ENCODE measurements at regions not wholly inside any gene's neighbourhood (a gene's known extent, or its start where the extent isn't known, plus 50 kb on each side); places are given as distances from the start of the nearest gene placed in this dataset.
"Not testable (repeated sequence)": the region's sequence is repeated elsewhere in the genome, so short reads cannot be mapped to it uniquely, and the experiment has no call there.

DNA sequence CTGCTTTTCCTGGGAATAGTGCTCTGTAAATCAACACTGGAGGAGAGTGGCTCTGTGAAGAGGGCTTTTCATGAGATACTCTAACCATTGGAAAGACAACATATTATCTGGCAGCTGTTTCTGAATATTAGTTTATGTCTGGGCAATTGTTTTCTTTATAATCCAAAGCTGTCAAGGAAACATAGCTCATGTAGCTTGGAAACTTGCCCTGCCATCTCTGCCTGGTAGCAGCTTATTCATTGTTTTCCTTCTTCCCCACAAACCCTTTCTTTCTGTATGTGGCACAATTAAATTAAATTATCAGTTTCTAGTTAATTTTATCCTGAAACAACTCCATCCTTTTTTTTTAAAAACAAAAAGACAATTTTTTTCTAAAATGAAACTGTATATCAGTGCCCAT lies 160.0 kb downstream of the EDEM1 start:
- DNase-seq = no peak
- Mint-ChIP-seq H3K27me3 (peaks cover 3% of the 10 kb centered on the region), H3K36me3 (no peaks in the 10 kb centered on the region), H3K4me3 (no peak overlapping the region), H3K9me3 (ENCODE audit: low read depth) (no peaks in the 10 kb centered on the region), H3K27ac (no peak overlapping the region), H3K4me1 (no peaks in the 10 kb centered on the region)
- CTCF ChIA-PET = interaction anchor here (0.9 to 1.1 kb wide), 2 partner anchors 27 to 80 kb away, joined by 3 read pairs; no protein-coding TSS in a partner anchor
- ATAC-seq = no peak

DNA sequence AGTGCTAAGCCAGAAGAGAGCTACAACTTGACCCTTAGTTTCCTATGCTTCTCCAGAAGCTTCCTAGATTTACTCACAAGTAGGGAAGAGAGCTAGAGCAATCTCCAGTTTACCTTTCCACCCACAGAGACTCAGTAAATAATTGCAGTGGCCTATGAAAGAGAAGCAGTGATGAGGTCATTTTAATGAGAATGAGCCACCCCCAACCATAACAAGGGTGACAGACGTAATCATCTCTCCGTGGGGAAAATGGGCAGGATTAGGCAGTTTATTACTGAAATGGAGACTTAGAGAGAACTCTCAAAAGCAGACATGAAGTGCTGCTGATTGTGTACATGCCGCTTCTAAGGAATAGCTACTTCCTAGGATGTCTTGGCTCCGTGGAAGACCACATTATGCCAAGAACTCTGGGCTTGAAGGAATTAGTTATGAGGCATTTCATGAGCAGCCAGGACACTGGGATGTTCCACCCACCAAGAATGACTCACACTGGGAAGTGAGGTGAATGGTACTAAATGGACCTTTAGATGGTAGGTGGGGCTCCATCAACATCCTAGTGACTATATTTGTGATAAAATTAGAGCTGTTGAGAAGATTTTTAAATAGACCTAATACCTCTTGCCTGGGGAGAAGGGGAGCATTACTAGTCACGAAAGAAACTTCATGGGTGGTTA lies 160.9 kb downstream of the EDEM1 start:
- H3K36me3 Mint-ChIP-seq = no peaks in the 10 kb centered on the region
- CTCF ChIA-PET = no interaction called here
- peaks cover 3% of the 10 kb centered on the region for H3K27me3 Mint-ChIP-seq

DNA sequence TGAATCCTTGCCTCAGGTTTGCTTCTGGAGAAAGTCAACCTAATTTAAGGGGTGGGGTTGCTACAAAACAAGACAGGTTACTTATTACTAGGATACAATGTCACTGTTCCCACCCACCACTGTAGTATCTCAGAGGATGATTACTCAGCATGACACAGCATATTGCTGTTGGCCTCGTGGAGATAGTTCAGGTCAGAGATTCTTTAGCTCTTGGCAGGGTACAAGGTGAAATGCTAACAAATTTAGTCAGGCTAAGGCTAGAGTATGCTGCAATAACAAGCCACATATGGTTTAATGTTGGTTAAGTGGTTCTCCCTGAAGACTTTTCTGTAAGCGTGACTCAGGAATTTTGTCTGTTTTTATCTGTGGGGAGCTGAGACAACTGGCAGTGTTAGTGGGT lies 161.8 kb downstream of the EDEM1 start:
- no peaks in the 10 kb centered on the region for H3K4me1 Mint-ChIP-seq
- CTCF ChIA-PET = no interaction called here
- H3K9me3 Mint-ChIP-seq (ENCODE audit: low read depth) = no peaks in the 10 kb centered on the region
- H3K36me3 Mint-ChIP-seq = no peaks in the 10 kb centered on the region
- DNase-seq (no peak), ATAC-seq (no peak)
- no peaks in the 10 kb centered on the region for H3K27me3 Mint-ChIP-seq
- no peak overlapping the region for H3K27ac Mint-ChIP-seq
- no peak overlapping the region for H3K4me3 Mint-ChIP-seq

More for the DNA sequence above, 160.9 kb downstream of the EDEM1 start:
- Mint-ChIP-seq H3K4me3 (no peak overlapping the region), H3K27ac (no peak overlapping the region), H3K9me3 (ENCODE audit: low read depth) (no peaks in the 10 kb centered on the region), H3K4me1 (no peaks in the 10 kb centered on the region)
- DNase-seq (no peak), ATAC-seq (no peak)

DNA sequence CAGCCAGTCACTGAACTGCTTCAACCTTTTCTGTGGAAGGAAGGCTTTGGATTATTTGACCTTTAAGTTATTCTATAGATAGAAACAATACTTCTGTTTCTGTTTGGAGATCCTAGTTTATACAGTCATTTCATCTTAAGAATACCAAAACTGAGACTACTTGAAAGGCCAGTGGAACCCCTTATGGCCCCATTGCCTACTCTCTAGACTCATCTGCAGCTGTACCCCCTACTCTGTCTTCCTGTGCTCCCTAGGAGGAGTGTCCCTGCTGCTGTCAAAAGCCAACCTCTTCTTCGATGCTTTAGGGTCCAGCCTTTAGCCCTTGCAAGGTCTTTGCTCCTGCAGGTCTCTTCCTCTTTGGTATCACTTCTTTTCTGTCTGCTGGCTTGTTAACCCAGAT lies 169.6 kb downstream of the EDEM1 start:
- peaks cover 4% of the 10 kb centered on the region for H3K9me3 Mint-ChIP-seq (ENCODE audit: low read depth)
- no peak overlapping the region for H3K27ac Mint-ChIP-seq
- no peak for DNase-seq
- H3K4me3 Mint-ChIP-seq = no peak overlapping the region
- no peak for ATAC-seq
- no peaks in the 10 kb centered on the region for H3K36me3 Mint-ChIP-seq
- no peaks in the 10 kb centered on the region for H3K4me1 Mint-ChIP-seq
- CTCF ChIA-PET = no interaction called here
- H3K27me3 Mint-ChIP-seq = no peaks in the 10 kb centered on the region

DNA sequence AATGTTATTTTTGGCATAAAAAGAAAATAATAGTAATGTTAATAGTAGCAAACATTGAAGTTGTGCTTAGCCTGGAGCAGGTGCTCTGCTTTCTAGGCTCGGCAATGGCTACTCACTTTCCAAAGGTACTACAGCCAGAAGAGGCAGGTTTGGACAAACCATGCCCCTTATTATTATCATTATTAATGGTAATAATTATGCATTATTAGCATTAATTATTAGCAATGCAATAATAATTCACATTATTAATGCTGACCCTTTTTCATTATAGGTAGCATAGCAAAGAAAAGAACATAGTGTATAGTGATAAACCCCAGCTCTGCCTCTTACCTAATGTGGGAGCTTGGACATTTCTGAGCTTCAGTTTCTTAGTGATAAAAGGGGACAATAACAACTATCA lies 171.4 kb downstream of the EDEM1 start:
- Mint-ChIP-seq H3K27me3 (no peaks in the 10 kb centered on the region), H3K9me3 (ENCODE audit: low read depth) (peaks cover 4% of the 10 kb centered on the region), H3K27ac (no peak overlapping the region), H3K4me3 (no peak overlapping the region), H3K36me3 (no peaks in the 10 kb centered on the region), H3K4me1 (no peaks in the 10 kb centered on the region)
- no peak for DNase-seq
- CTCF ChIA-PET = no interaction called here
- no peak for ATAC-seq

DNA sequence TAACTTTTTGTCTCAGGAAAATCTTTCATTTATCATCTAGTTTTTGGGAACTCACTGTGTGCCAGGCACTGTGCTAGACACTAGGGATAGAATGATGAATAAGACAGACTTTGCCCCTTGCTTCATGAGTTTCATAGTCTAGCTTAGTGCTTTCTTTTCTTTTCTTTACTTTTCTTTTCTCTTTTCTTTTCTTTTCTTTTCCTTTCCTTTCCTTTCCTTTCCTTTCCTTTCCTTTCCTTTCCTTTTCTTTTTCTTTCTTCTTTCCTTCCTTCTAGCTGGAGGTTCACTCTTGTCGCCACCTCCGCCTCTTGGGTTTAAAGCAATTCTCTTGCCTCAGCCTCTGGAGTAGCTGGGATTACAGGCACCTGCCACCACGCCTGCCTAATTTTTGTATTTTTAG lies 172.9 kb downstream of the EDEM1 start:
- H3K4me3 Mint-ChIP-seq = no peak overlapping the region
- H3K36me3 Mint-ChIP-seq = no peaks in the 10 kb centered on the region
- no peaks in the 10 kb centered on the region for H3K4me1 Mint-ChIP-seq
- CTCF ChIA-PET = no interaction called here
- DNase-seq (no peak), ATAC-seq (no peak)
- H3K27ac Mint-ChIP-seq = no peak overlapping the region
- no peaks in the 10 kb centered on the region for H3K27me3 Mint-ChIP-seq
- peaks cover 4% of the 10 kb centered on the region for H3K9me3 Mint-ChIP-seq (ENCODE audit: low read depth)

DNA sequence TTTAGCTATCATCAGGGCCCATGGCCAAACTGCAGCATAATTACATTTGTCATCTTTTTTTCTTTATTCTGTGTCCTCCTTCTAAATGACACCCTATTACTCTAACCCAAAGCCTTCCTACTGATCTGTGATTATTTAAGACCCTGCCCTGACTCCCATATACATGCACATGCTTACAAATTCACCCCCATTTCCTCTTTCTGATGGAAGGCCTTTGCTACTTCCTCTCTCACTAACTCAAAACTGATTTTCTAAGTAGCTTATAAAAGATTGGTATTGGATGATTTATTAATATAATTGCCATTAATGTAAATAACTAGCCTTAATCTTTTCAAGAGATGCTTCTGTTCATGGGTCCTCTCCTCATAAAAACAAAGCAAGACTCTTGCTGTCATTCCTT lies 179.2 kb downstream of the EDEM1 start:
- ATAC-seq = no peak
- H3K9me3 Mint-ChIP-seq (ENCODE audit: low read depth) = no peaks in the 10 kb centered on the region
- H3K36me3 Mint-ChIP-seq = no peaks in the 10 kb centered on the region
- H3K27ac Mint-ChIP-seq = no peak overlapping the region
- no peak overlapping the region for H3K4me3 Mint-ChIP-seq
- no peaks in the 10 kb centered on the region for H3K4me1 Mint-ChIP-seq
- DNase-seq = no peak
- no peaks in the 10 kb centered on the region for H3K27me3 Mint-ChIP-seq
- CTCF ChIA-PET = no interaction called here

DNA sequence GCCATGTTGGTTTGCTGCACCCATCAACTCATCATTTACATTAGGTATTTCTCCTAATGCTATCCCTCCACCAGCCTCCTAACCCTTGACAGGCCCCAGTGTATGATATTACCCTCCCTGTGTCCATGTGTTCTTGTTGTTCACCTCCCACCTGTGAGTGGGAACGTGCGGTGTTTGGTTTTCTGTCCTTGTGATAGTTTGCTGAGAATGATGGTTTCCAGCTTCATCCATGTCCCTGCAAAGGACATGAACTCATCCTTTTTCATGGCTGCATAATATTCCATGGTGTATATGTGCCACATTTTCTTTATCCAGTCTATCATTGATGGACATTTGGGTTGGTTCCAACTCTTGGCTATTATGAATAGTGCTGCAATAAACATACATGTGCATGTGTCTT lies 184.0 kb downstream of the EDEM1 start:
- H3K9me3 Mint-ChIP-seq (ENCODE audit: low read depth); H3K4me1 Mint-ChIP-seq; H3K27me3 Mint-ChIP-seq; CTCF ChIA-PET; H3K36me3 Mint-ChIP-seq; DNase-seq; ATAC-seq; H3K4me3 Mint-ChIP-seq; H3K27ac Mint-ChIP-seq: not testable (repeated sequence)

DNA sequence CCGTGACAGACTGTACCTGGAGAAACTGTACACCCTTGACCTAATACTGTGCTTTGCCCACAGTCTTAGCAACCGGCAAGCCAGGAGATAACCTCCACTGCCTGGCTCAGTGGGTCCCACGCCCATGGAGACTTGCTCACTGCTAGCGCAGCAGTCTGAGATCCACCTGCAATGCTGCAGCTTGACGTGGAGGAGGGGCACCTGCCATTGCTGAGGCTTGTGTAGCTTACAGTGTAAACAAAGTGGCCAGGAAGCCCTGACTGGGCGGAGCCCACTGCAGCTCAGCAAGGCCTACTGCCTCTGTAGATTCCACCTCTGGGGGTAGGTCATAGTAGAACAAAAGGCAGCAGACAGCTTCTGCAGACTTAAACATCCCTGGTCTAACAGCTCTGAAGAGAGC lies 189.3 kb downstream of the EDEM1 start:
- DNase-seq (no peak), ATAC-seq (no peak)
- CTCF ChIA-PET = no interaction called here
- Mint-ChIP-seq H3K4me1 (no peaks in the 10 kb centered on the region), H3K27ac (no peak overlapping the region), H3K9me3 (ENCODE audit: low read depth) (no peaks in the 10 kb centered on the region), H3K36me3 (no peaks in the 10 kb centered on the region), H3K4me3 (no peak overlapping the region), H3K27me3 (no peaks in the 10 kb centered on the region)

DNA sequence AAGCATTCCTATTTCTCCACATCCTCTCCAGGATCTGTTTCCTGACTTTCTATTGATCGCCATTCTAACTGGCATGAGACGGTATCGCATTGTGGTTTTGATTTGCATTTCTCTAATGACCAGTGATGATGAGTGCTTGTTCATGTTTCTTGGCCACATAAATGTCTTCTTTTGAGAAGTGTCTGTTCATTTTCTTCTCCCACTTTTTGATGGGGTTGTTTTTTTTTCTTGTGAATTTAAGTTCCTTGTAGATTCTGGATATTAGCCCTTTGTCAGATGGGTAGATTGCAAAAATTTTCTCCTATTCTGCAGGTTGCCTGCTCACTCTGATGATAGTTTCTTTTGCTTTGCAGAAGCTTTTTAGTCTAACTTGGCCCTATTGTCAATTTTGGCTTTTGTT lies 191.8 kb downstream of the EDEM1 start:
- CTCF ChIA-PET; H3K9me3 Mint-ChIP-seq (ENCODE audit: low read depth); DNase-seq; H3K4me3 Mint-ChIP-seq; H3K27ac Mint-ChIP-seq; ATAC-seq; H3K4me1 Mint-ChIP-seq; H3K36me3 Mint-ChIP-seq; H3K27me3 Mint-ChIP-seq: not testable (repeated sequence)

DNA sequence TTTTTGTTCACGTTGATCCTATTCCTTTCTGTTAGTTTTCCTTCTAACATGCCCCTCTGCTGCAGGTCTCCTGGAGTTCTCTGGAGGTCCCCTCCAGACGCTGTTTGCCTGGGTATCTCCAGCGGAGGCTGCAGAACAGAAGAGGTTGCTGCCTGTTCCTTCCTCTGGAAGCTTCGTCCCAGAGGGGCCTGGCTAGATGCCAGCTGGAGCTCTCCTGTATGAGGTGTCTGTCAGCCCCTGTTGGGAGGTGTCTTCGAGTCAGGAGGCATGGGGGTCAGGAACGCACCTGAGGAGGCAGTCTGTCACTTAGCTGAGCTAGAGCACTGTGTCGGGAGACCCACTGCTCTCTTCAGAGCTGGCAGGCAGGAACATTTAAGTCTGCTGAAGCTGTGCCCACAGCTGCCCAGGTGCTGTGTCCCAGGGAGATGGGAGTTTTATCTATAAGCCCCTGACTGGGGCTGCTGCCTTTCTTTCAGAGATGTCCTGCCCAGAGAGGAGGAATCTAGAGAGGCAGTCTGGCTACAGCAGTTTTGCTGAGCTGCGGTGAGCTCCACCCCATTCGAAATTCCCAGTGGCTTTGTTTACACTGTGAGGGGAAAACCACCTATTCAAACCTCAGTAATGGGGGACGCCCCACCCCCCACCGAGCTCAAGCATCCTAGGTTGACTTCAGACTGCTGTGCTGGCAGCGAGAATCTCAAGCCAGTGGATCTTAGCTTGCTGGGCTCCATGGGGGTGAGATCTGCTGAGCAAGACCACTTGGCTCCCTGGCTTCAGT lies 196.2 kb downstream of the EDEM1 start:
- H3K4me3 Mint-ChIP-seq; H3K27ac Mint-ChIP-seq; ATAC-seq; H3K4me1 Mint-ChIP-seq; DNase-seq; H3K36me3 Mint-ChIP-seq; H3K9me3 Mint-ChIP-seq (ENCODE audit: low read depth); H3K27me3 Mint-ChIP-seq; CTCF ChIA-PET: not testable (repeated sequence)

DNA sequence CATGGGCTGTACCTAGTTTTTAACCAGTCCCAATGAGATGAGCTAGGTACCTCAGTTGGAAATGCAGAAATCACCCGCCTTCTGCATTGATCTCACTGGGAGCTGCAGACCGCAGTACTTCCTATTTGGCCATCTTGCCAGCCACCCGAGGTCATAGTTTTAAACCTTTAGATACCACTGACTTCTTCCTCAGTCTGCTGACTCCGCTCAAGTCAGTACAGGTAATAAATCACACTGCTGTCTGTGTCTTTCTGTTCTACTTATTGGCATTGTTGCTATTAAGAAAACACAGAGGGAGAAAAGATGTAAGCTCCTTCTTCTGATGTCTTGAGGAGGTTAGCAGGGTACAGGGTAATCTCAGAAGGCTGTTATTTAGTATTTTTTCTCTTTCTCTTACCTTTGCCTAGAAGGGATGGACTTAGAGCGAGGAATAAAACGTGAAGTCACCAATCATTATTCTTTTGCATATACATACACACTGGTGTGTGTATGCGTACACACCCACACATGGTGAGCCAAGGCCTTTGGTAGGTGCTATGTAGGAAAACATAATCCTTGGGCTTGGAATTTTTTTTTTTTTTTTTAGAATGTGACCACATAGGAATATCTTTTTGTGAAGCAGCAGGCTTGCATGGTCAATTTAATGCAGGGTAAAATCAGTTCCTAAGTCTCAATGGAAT lies 197.2 kb downstream of the EDEM1 start:
- Mint-ChIP-seq H3K4me3 (no peak overlapping the region), H3K27me3 (peaks cover 3% of the 10 kb centered on the region), H3K9me3 (ENCODE audit: low read depth) (no peaks in the 10 kb centered on the region), H3K27ac (no peak overlapping the region), H3K36me3 (no peaks in the 10 kb centered on the region), H3K4me1 (no peaks in the 10 kb centered on the region)
- CTCF ChIA-PET = no interaction called here
- ATAC-seq (no peak), DNase-seq (no peak)

DNA sequence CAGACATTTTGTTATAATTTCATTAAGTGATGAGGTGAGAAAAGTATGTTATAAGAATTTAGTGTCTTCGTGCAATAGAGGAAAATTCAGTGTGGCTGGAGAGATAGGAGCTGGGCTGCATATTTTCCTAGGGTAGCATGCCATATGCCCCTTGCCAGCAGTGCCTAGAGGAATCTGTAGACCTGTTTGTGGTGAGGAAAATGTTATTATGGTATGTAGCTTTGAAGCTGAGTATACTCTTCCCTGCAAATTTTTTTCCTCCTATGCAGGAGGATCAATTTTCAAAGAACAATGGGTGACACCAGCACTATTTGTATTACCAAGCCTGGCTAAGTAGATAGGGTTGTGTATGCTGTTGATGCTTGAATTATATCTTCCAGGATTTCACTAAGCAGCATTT lies 200.6 kb downstream of the EDEM1 start:
- Mint-ChIP-seq H3K27ac (no peak overlapping the region), H3K4me3 (no peak overlapping the region), H3K27me3 (peaks cover 3% of the 10 kb centered on the region), H3K4me1 (no peaks in the 10 kb centered on the region), H3K9me3 (ENCODE audit: low read depth) (no peaks in the 10 kb centered on the region), H3K36me3 (no peaks in the 10 kb centered on the region)
- ATAC-seq = no peak
- CTCF ChIA-PET = no interaction called here
- no peak for DNase-seq

DNA sequence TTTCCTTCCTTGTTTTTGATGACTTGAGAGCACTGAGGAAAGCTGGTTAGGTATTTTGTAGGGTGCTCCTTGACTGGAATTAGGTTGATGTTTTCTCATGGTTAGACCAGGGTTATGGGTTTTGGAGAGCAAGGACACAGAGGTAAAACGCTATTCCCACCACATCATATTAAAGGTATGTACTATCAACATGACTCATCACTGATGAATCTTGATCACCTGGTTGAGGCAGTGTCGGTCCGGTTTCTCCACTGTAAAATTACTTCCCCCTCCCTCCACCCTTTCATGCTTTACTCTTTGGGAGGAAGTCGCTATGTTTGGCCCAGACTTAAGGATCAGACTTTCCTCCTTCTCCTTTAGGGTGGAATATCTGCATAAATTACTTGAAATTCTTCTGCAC lies 201.6 kb downstream of the EDEM1 start:
- no peak overlapping the region for H3K27ac Mint-ChIP-seq
- CTCF ChIA-PET = no interaction called here
- H3K36me3 Mint-ChIP-seq = no peaks in the 10 kb centered on the region
- H3K27me3 Mint-ChIP-seq = peaks cover 3% of the 10 kb centered on the region
- no peak for DNase-seq
- no peak overlapping the region for H3K4me3 Mint-ChIP-seq
- ATAC-seq = no peak
- no peaks in the 10 kb centered on the region for H3K4me1 Mint-ChIP-seq
- no peaks in the 10 kb centered on the region for H3K9me3 Mint-ChIP-seq (ENCODE audit: low read depth)

Measured in activated CD8-positive, alpha-beta memory T cell treated with anti-CD3 and anti-CD28 coated beads, Interleukin-2, amount 10 ng/mL, durations not matched to agents 7 days and 5 days (primary cell).